Bronchial epithelial cell (primary cell): ENCODE measurements at regions not wholly inside any gene's neighbourhood (a gene's known extent, or its start where the extent isn't known, plus 50 kb on each side); places are given as distances from the start of the nearest gene placed in this dataset.
"Not testable (repeated sequence)": the region's sequence is repeated elsewhere in the genome, so short reads cannot be mapped to it uniquely, and the experiment has no call there.

Source experiments
- DNase-seq: peaks from one replicate; pipeline ENCODE4 v3.0.0-alpha.2; 2010; ENCODE audit warnings: low read depth
- FAIRE-seq: peaks from 2 replicates; lab custom pipeline; 2011; peaks lifted over from hg19 to GRCh38; lab: Jason Lieb, UNC
- H3K27me3 ChIP-seq: 2 replicates; pipeline ENCODE4 v1.5.1; 2011; ENCODE audit warnings: low read length; ENCODE audit not compliant: control insufficient read depth, insufficient read depth
- H3K36me3 ChIP-seq: 2 replicates; pipeline ENCODE4 v1.5.1; 2011; ENCODE audit warnings: low read length; ENCODE audit not compliant: control insufficient read depth, insufficient read depth
- H3K4me3 ChIP-seq: 2 replicates; pipeline ENCODE4 v1.5.1; 2011; ENCODE audit warnings: mild to moderate bottlenecking, low read depth, low read length, control low read depth
- CTCF ChIP-seq: IDR thresholded peaks from 2 replicates; pipeline ENCODE4 v1.5.1; 2011; ENCODE audit warnings: mild to moderate bottlenecking, moderate library complexity, low read length, control low read depth, inconsistent platforms; ENCODE audit not compliant: insufficient read depth, severe bottlenecking

GRCh38 chr5:99019812-99020697 is 91.2 kb upstream of the CHD1 start:
- Histone ChIP-seq H3K27me3 (no peaks in the 10 kb centered on the region), H3K36me3 (no peaks in the 10 kb centered on the region), H3K4me3 (no peak overlapping the region)
- DNase-seq: peak; percentile 73
- no peak for TF ChIP-seq CTCF
- no peak for FAIRE-seq

- Histone ChIP-seq H3K36me3 (no peaks in the 10 kb centered on the region), H3K27me3 (no peaks in the 10 kb centered on the region), H3K4me3 (no peak overlapping the region)
- no peak for DNase-seq
- no peak for FAIRE-seq
- no peak for TF ChIP-seq CTCF
Measured at GRCh38 chr5:99019254-99019653, 90.4 kb upstream of the CHD1 start.

- H3K4me3 ChIP-seq: no peak overlapping the region
Measured at GRCh38 chr5:99010294-99010693, 81.5 kb upstream of the CHD1 start.

GRCh38 chr5:99008009-99008408 is 79.2 kb upstream of the CHD1 start:
- H3K36me3 ChIP-seq, FAIRE-seq, H3K27me3 ChIP-seq, H3K4me3 ChIP-seq, DNase-seq: not testable (repeated sequence)

More at GRCh38 chr5:99010294-99010693, 81.5 kb upstream of the CHD1 start:
- TF ChIP-seq CTCF: no peak
- Histone ChIP-seq H3K36me3 (no peaks in the 10 kb centered on the region), H3K27me3 (no peaks in the 10 kb centered on the region)
- FAIRE-seq (no peak), DNase-seq (no peak)

GRCh38 chr5:99005506-99005905 is 76.7 kb upstream of the CHD1 start:
- FAIRE-seq: no peak
- no peak for DNase-seq
- H3K4me3 ChIP-seq: no peak overlapping the region
- H3K36me3 ChIP-seq: no peaks in the 10 kb centered on the region
- no peak for TF ChIP-seq CTCF
- no peaks in the 10 kb centered on the region for H3K27me3 ChIP-seq

- peak; percentile 44 for DNase-seq
Measured at GRCh38 chr5:99004960-99005359, 76.2 kb upstream of the CHD1 start.

More at GRCh38 chr5:99004960-99005359, 76.2 kb upstream of the CHD1 start:
- no peaks in the 10 kb centered on the region for H3K36me3 ChIP-seq
- H3K27me3 ChIP-seq: no peaks in the 10 kb centered on the region
- no peak for FAIRE-seq
- H3K4me3 ChIP-seq: no peak overlapping the region
- TF ChIP-seq CTCF: no peak
